HFFc6 (cell line): ENCODE measurements at regions not wholly inside any gene's neighbourhood (a gene's known extent, or its start where the extent isn't known, plus 50 kb on each side); places are given as distances from the start of the nearest gene placed in this dataset.
A peak's percentile ranks its signal among the peaks of the same experiment; 100 is the strongest.

ENCODE experiments used
- DNase-seq: peaks from one replicate; pipeline ENCODE4 v3.0.0-alpha.2; 2018
- H3K27ac Mint-ChIP-seq: 2 replicates; pipeline ENCODE4 v1.8.0; 2020; ENCODE audit warnings: mild to moderate bottlenecking, mixed read lengths
- H3K27me3 Mint-ChIP-seq: 2 replicates; pipeline ENCODE4 v1.8.0; 2021; ENCODE audit warnings: mild to moderate bottlenecking, moderate library complexity, mixed read lengths; ENCODE audit not compliant: insufficient read depth
- H3K36me3 Mint-ChIP-seq: 2 replicates; pipeline ENCODE4 v1.8.0; 2021; ENCODE audit warnings: low read depth, mixed read lengths
- H3K4me1 Mint-ChIP-seq: 2 replicates; pipeline ENCODE4 v1.8.0; 2020; ENCODE audit warnings: low read depth, mixed read lengths
- H3K4me3 Mint-ChIP-seq: 2 replicates; pipeline ENCODE4 v1.8.0; 2020; ENCODE audit warnings: mild to moderate bottlenecking, moderate library complexity, mixed read lengths
- H3K9me3 Mint-ChIP-seq: 2 replicates; pipeline ENCODE4 v1.8.0; 2020; ENCODE audit warnings: mild to moderate bottlenecking, mixed read lengths
- TF ChIP-seq, protein P1 (sequence below): fragments of 200-600 bp; sonication (generic); IDR thresholded peaks from 2 replicates; pipeline ENCODE4 v1.5.0; 2021; ENCODE audit warnings: antibody characterized with exemption, mild to moderate bottlenecking

DNA sequence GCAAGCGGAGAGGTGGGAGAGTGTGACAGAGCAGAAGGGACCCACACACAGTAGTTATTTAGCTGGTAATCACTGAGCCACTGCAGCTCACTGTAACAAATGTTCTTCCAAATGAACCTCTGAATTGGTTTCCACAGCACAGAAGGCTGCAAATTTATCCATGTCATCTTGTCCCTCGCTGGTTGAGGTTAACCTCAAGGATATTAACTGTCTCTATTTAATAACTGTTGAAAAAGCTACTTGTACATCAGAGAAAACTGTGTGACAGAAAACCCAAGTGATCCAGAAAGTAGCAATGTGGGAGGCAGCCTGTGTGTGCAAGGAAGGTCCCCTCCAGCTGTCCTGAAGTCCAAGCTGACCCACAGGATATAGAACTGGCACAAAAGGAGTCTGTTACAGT is 153.6 kb downstream of the DSEL start:
- H3K9me3 Mint-ChIP-seq, result no peaks in the 10 kb centered on the region
- H3K4me1 Mint-ChIP-seq, result peaks cover 32% of the 10 kb centered on the region
- H3K36me3 Mint-ChIP-seq, result peaks cover under 1% of the 10 kb centered on the region; the same call in 1 of the 2 replicates
- TF ChIP-seq, protein P1, sequence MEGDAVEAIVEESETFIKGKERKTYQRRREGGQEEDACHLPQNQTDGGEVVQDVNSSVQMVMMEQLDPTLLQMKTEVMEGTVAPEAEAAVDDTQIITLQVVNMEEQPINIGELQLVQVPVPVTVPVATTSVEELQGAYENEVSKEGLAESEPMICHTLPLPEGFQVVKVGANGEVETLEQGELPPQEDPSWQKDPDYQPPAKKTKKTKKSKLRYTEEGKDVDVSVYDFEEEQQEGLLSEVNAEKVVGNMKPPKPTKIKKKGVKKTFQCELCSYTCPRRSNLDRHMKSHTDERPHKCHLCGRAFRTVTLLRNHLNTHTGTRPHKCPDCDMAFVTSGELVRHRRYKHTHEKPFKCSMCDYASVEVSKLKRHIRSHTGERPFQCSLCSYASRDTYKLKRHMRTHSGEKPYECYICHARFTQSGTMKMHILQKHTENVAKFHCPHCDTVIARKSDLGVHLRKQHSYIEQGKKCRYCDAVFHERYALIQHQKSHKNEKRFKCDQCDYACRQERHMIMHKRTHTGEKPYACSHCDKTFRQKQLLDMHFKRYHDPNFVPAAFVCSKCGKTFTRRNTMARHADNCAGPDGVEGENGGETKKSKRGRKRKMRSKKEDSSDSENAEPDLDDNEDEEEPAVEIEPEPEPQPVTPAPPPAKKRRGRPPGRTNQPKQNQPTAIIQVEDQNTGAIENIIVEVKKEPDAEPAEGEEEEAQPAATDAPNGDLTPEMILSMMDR, result no peak
- no peak overlapping the region for H3K4me3 Mint-ChIP-seq
- H3K27ac Mint-ChIP-seq, result no peak overlapping the region
- H3K27me3 Mint-ChIP-seq, result no peaks in the 10 kb centered on the region
- DNase-seq, result no peak

DNA sequence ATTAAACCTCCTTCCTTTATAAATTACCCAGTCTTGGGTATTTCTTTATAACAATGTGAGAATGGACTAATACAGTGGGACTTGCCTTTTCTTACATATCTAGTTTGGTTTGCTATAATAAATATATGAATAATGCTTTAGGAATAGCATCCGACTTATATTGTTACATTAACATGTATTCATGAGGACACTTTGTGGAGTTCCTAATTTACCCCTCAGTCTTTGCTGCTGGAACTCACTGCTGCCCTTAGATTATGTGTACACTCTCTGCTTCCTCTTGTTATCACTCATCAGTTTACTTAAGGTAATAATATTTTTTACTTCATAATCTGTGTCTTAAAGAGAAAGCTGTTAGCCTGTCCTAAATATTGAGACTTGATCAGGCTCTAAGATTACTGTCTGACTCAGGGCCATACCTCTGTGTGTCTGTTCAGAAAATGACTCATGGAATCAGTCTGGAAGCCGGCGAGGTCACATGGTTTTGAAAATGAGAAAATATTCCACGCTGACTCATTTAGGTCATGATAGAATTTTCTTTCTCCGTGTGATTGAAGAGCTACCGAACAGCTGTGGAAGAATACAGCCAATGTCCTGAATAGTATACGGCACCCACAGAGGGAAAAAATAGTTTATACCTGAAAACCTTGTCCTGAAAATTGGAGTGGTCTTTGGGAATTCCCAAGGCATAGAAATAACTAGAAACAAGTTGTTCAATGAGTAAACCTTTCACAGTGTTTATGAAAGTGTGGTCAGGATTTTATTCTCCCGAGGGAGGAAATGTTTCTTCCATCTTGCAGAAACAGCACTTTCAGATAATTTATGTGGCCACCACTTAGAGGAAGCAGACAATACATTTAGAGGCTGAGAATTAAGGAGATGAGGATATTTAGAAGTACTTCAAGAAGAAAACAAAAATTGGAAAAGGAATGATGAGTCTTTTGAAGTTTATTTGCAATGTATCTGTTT is 156.4 kb downstream of the DSEL start:
- peaks cover 37% of the 10 kb centered on the region for H3K4me1 Mint-ChIP-seq
- peak; percentile 91 for DNase-seq
- H3K9me3 Mint-ChIP-seq, result no peaks in the 10 kb centered on the region
- peak overlapping the region; percentile 82 for H3K4me3 Mint-ChIP-seq
- H3K27ac Mint-ChIP-seq, result peak overlapping the region; percentile 69
- TF ChIP-seq, protein P1, result no peak
- peaks cover 5% of the 10 kb centered on the region; the same call in 1 of the 2 replicates for H3K36me3 Mint-ChIP-seq
- H3K27me3 Mint-ChIP-seq, result no peaks in the 10 kb centered on the region

DNA sequence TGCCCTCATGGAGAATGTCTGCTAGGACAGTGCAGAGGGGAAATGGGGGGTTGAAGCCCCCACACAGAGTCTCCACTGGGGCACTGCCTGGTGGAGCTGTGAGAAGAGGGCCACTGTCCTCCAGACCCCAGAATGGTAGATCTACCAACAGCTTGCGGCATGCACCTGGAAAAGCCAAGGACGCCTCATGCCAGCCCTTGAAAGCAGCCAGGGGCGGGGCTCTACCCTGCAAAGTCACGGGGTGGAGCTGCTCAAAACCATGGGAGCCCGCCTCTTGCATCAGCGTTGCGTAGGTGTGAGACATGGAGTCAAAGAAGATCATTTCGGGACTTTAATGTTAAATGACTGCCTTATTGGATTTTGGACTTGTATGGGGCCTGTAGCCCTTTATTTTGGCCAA is 157.6 kb downstream of the DSEL start:
- 0 out of 2 replicates have a peak overlapping the region, but pooled peaks have one; percentile 52 for H3K27ac Mint-ChIP-seq
- H3K27me3 Mint-ChIP-seq, result no peaks in the 10 kb centered on the region
- H3K36me3 Mint-ChIP-seq, result peaks cover 5% of the 10 kb centered on the region; the same call in 1 of the 2 replicates
- H3K4me1 Mint-ChIP-seq, result peaks cover 37% of the 10 kb centered on the region
- H3K4me3 Mint-ChIP-seq, result peak overlapping the region; percentile 82; the same call in 1 of the 2 replicates
- TF ChIP-seq, protein P1, result no peak
- DNase-seq, result no peak
- no peaks in the 10 kb centered on the region for H3K9me3 Mint-ChIP-seq

DNA sequence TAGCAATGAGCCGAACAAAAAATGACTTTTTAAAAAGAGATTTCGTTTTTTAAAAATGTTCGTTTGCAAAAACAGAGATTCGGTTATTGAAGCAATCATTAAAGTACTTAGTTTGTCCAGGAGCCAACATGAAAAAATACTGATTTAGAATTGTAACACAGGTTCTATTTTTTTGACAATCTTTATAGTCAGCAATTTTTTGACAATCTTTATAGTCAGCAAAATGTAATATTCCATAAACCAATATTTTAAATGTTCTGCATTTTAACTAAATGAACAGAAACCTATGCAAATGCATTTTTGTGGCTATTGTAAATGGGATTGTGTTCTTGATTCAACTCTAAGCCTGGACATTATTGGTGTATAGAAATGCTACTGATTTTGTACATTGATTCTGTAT is 161.8 kb downstream of the DSEL start:
- H3K36me3 Mint-ChIP-seq, result peaks cover 5% of the 10 kb centered on the region; the same call in 1 of the 2 replicates
- H3K4me3 Mint-ChIP-seq, result no peak overlapping the region
- no peak for DNase-seq
- peaks cover 12% of the 10 kb centered on the region for H3K4me1 Mint-ChIP-seq
- TF ChIP-seq, protein P1, result no peak
- no peaks in the 10 kb centered on the region for H3K9me3 Mint-ChIP-seq
- H3K27me3 Mint-ChIP-seq, result no peaks in the 10 kb centered on the region
- no peak overlapping the region for H3K27ac Mint-ChIP-seq

DNA sequence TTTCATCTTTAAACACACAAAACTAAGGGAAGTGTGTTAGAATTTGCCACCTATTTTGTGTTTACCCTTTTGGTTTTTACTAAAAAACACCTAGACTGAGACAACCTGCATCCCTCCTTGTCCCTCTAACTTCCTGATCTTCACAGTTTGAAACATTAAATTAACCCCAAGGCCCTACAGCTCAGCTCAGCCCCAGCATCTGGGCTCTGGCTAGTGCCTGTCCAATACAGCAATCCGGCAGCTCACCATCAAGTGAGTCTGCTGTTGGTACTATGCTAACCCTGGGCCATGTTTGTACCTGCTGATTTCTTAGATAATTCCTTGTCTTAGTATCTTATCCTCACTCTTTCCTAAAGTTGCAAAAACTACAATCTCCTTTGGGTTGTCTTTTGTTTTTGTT is 162.4 kb downstream of the DSEL start:
- Mint-ChIP-seq H3K27me3 (no peaks in the 10 kb centered on the region), H3K36me3 (peaks cover 5% of the 10 kb centered on the region; the same call in 1 of the 2 replicates), H3K4me1 (peaks cover 6% of the 10 kb centered on the region), H3K9me3 (no peaks in the 10 kb centered on the region), H3K4me3 (no peak overlapping the region), H3K27ac (no peak overlapping the region)
- no peak for DNase-seq
- TF ChIP-seq, protein P1, result no peak
